ENCODE measurements at regions not wholly inside any gene's neighbourhood (a gene's known extent, or its start where the extent isn't known, plus 50 kb on each side); places are given as distances from the start of the nearest gene placed in this dataset.
"Not testable (repeated sequence)": the region's sequence is repeated elsewhere in the genome, so short reads cannot be mapped to it uniquely, and the experiment has no call there.

- H2AFZ ChIP-seq (ENCODE audit: low read length); H3K23me2 ChIP-seq (ENCODE audit: low read depth, low read length); H2BK12ac ChIP-seq (ENCODE audit: low read depth, low read length); DNase-seq (ENCODE audit: low read depth in 1 of 2, low spot score in 2 of 2); H3K4me3 ChIP-seq (ENCODE audit: extremely low read depth in 1 of 4, insufficient read depth in 2 of 4, low read depth in 3 of 4, low read length in 4 of 4); H3K27ac ChIP-seq (ENCODE audit: low read depth, low read length); H3K4ac ChIP-seq (replicated peaks; ENCODE audit: insufficient read length, low read depth, low read length); H3K18ac ChIP-seq (ENCODE audit: extremely low read depth, low read length); H3K27me3 ChIP-seq (replicated peaks in 1 of 4; ENCODE audit: control insufficient read depth in 3 of 4, extremely low read depth in 1 of 4, insufficient read depth in 3 of 4, low read length in 3 of 4); H2BK15ac ChIP-seq (ENCODE audit: low read length); H3K36me3 ChIP-seq (ENCODE audit: control insufficient read depth in 2 of 4, insufficient read depth in 4 of 4, low read length in 3 of 4); H2BK20ac ChIP-seq (ENCODE audit: low read length); H4K8ac ChIP-seq (ENCODE audit: extremely low read depth, insufficient read depth, low read length); H4K91ac ChIP-seq (replicated peaks; ENCODE audit: insufficient read length, low read length); H3K79me1 ChIP-seq (ENCODE audit: low read depth, low read length); FAIRE-seq; H3K4me1 ChIP-seq (replicated peaks in 1 of 4; ENCODE audit: control insufficient read depth in 3 of 4, insufficient read depth in 4 of 4, low read length in 3 of 4); H3K79me2 ChIP-seq (ENCODE audit: control insufficient read depth in 1 of 2, insufficient read depth in 2 of 2, low read length in 2 of 2); H3K9ac ChIP-seq (replicated peaks in 1 of 4; ENCODE audit: extremely low read depth in 1 of 4, low read depth in 3 of 4, low read length in 3 of 4); H4K5ac ChIP-seq (ENCODE audit: insufficient read length, low read depth, low read length); H3K9me3 ChIP-seq (ENCODE audit: insufficient read depth in 2 of 2, low read depth in 1 of 2, low read length in 1 of 2); CTCF ChIA-PET (ENCODE audit: partially characterized antibody); H3K4me2 ChIP-seq (ENCODE audit: insufficient read depth in 1 of 2, low read depth in 2 of 2, low read length in 2 of 2); H3K56ac ChIP-seq (replicated peaks; ENCODE audit: insufficient read length, low read depth, low read length); H4K20me1 ChIP-seq (replicated peaks in 1 of 2; ENCODE audit: control insufficient read depth in 1 of 2, insufficient read depth in 2 of 2, low read length in 2 of 2); POLR2A ChIA-PET (ENCODE audit: partially characterized antibody); H2BK120ac ChIP-seq (replicated peaks; ENCODE audit: low read depth, low read length); H3K14ac ChIP-seq (ENCODE audit: insufficient read length); H3K23ac ChIP-seq (ENCODE audit: insufficient read length); H2AK5ac ChIP-seq (ENCODE audit: low read depth, low read length); H2BK5ac ChIP-seq (ENCODE audit: low read depth, low read length): not testable (repeated sequence)
- WGBS, 2 experiments (ENCODE audit: extremely low coverage in 1 of 2, insufficient coverage in 1 of 2, insufficient read length in 1 of 2, insufficient replicate concordance in 2 of 2, low coverage in 1 of 2, low lambda C conversion rate in 2 of 2, missing lambda C conversion rate in 1 of 2): 58% methylated on average over 2 of the region's 2 CpGs; no CpG with 5 or more reads in 1 of the 2 experiments
Observed at GRCh38 chr15:84525491-84526344, 75.1 kb upstream of the ZSCAN2 start.

GRCh38 chr15:84530751-84531150 lies 70.1 kb upstream of the ZSCAN2 start:
- H4K91ac ChIP-seq (replicated peaks; ENCODE audit: insufficient read length, low read length); H3K4me3 ChIP-seq (ENCODE audit: extremely low read depth in 1 of 4, insufficient read depth in 2 of 4, low read depth in 3 of 4, low read length in 4 of 4); H3K4ac ChIP-seq (replicated peaks; ENCODE audit: insufficient read length, low read depth, low read length); CTCF ChIA-PET (ENCODE audit: partially characterized antibody); H2BK5ac ChIP-seq (ENCODE audit: low read depth, low read length); H2BK20ac ChIP-seq (ENCODE audit: low read length); H3K23me2 ChIP-seq (ENCODE audit: low read depth, low read length); H3K23ac ChIP-seq (ENCODE audit: insufficient read length); POLR2A ChIA-PET (ENCODE audit: partially characterized antibody); H3K36me3 ChIP-seq (ENCODE audit: control insufficient read depth in 2 of 4, insufficient read depth in 4 of 4, low read length in 3 of 4); H3K27ac ChIP-seq (ENCODE audit: low read depth, low read length); H3K4me1 ChIP-seq (replicated peaks in 1 of 4; ENCODE audit: control insufficient read depth in 3 of 4, insufficient read depth in 4 of 4, low read length in 3 of 4); H2BK15ac ChIP-seq (ENCODE audit: low read length); H4K20me1 ChIP-seq (replicated peaks in 1 of 2; ENCODE audit: control insufficient read depth in 1 of 2, insufficient read depth in 2 of 2, low read length in 2 of 2); FAIRE-seq; H3K56ac ChIP-seq (replicated peaks; ENCODE audit: insufficient read length, low read depth, low read length); H2AFZ ChIP-seq (ENCODE audit: low read length); H3K4me2 ChIP-seq (ENCODE audit: insufficient read depth in 1 of 2, low read depth in 2 of 2, low read length in 2 of 2); H3K79me1 ChIP-seq (ENCODE audit: low read depth, low read length); H3K9ac ChIP-seq (replicated peaks in 1 of 4; ENCODE audit: extremely low read depth in 1 of 4, low read depth in 3 of 4, low read length in 3 of 4); H2AK5ac ChIP-seq (ENCODE audit: low read depth, low read length); H4K5ac ChIP-seq (ENCODE audit: insufficient read length, low read depth, low read length); H3K14ac ChIP-seq (ENCODE audit: insufficient read length); DNase-seq (ENCODE audit: low read depth in 1 of 2, low spot score in 2 of 2); H4K8ac ChIP-seq (ENCODE audit: extremely low read depth, insufficient read depth, low read length); H3K18ac ChIP-seq (ENCODE audit: extremely low read depth, low read length); H2BK120ac ChIP-seq (replicated peaks; ENCODE audit: low read depth, low read length); H3K27me3 ChIP-seq (replicated peaks in 1 of 4; ENCODE audit: control insufficient read depth in 3 of 4, extremely low read depth in 1 of 4, insufficient read depth in 3 of 4, low read length in 3 of 4); H3K9me3 ChIP-seq (ENCODE audit: insufficient read depth in 2 of 2, low read depth in 1 of 2, low read length in 1 of 2); H3K79me2 ChIP-seq (ENCODE audit: control insufficient read depth in 1 of 2, insufficient read depth in 2 of 2, low read length in 2 of 2); H2BK12ac ChIP-seq (ENCODE audit: low read depth, low read length): not testable (repeated sequence)
- 95% methylated on average over 4 of the region's 4 CpGs; no CpG with 5 or more reads in 1 of the 2 experiments for WGBS, 2 experiments (ENCODE audit: extremely low coverage in 1 of 2, insufficient coverage in 1 of 2, insufficient read length in 1 of 2, insufficient replicate concordance in 2 of 2, low coverage in 1 of 2, low lambda C conversion rate in 2 of 2, missing lambda C conversion rate in 1 of 2)

All from H1 (cell line).